Keratinocyte (primary cell): ENCODE measurements at regions not wholly inside any gene's neighbourhood (a gene's known extent, or its start where the extent isn't known, plus 50 kb on each side); places are given as distances from the start of the nearest gene placed in this dataset.

Experiments
- DNase-seq: peaks from one replicate; pipeline ENCODE4 v3.0.0-alpha.2; 2011; ENCODE audit warnings: low read depth, missing footprints, low spot score
- FAIRE-seq: peaks from 2 replicates; lab custom pipeline; 2011; peaks lifted over from hg19 to GRCh38; lab: Jason Lieb, UNC
- H2AFZ ChIP-seq: 2 replicates; pipeline ENCODE4 v1.6.0; 2012; ENCODE audit warnings: low read length, control low read depth, inconsistent platforms; ENCODE audit not compliant: control insufficient read depth
- H3K27ac ChIP-seq: 2 replicates; pipeline ENCODE4 v1.5.1; 2011; ENCODE audit warnings: low read length; ENCODE audit not compliant: control insufficient read depth, insufficient read depth
- H3K27me3 ChIP-seq: 3 replicates; pipeline ENCODE4 v1.6.0; 2011; ENCODE audit warnings: low read length; ENCODE audit not compliant: control insufficient read depth, insufficient read depth; ENCODE audit errors: extremely low read depth
- H3K36me3 ChIP-seq, 2 experiments: 2 replicates in 1 of 2; 3 replicates in 1 of 2; pipeline ENCODE4 v1.5.1; 2011; ENCODE audit warnings: low read length in 2 of 2, mild to moderate bottlenecking in 1 of 2; ENCODE audit not compliant: control insufficient read depth in 2 of 2, insufficient read depth in 2 of 2; ENCODE audit errors: extremely low read depth in 1 of 2
- H3K4me1 ChIP-seq: 3 replicates; pipeline ENCODE4 v1.5.1; 2011; ENCODE audit warnings: low read length; ENCODE audit not compliant: control insufficient read depth, insufficient read depth; ENCODE audit errors: extremely low read depth
- H3K4me2 ChIP-seq: 3 replicates; pipeline ENCODE4 v1.6.0; 2011; ENCODE audit warnings: low read depth, low read length; ENCODE audit not compliant: control insufficient read depth, insufficient read depth; ENCODE audit errors: extremely low read depth
- H3K4me3 ChIP-seq, 3 experiments: fragments of 200-600 bp in 1 of 3; sonication (generic) in 1 of 3; 2 replicates in 2 of 3; 3 replicates in 1 of 3; pipeline ENCODE4 v1.5.1; 2011 to 2016; ENCODE audit warnings: low read length in 3 of 3, mild to moderate bottlenecking in 3 of 3, control low read depth in 2 of 3, inconsistent platforms in 1 of 3, low read depth in 1 of 3, mixed read lengths in 1 of 3, mixed run types in 1 of 3, moderate library complexity in 1 of 3; ENCODE audit not compliant: control insufficient read depth in 2 of 3, insufficient read depth in 2 of 3; ENCODE audit errors: extremely low read depth in 1 of 3
- H3K79me2 ChIP-seq: 2 replicates; pipeline ENCODE4 v1.6.0; 2012; ENCODE audit warnings: low read length; ENCODE audit not compliant: control insufficient read depth, insufficient read depth
- H3K9ac ChIP-seq: 3 replicates; pipeline ENCODE4 v1.6.0; 2011; ENCODE audit warnings: low read length; ENCODE audit not compliant: control insufficient read depth, insufficient read depth; ENCODE audit errors: extremely low read depth
- H3K9me1 ChIP-seq: 3 replicates; pipeline ENCODE4 v1.6.0; 2011; ENCODE audit warnings: low read length; ENCODE audit not compliant: control insufficient read depth, insufficient read depth; ENCODE audit errors: extremely low read depth
- H3K9me3 ChIP-seq: 2 replicates; pipeline ENCODE4 v1.5.1; 2012; ENCODE audit warnings: low read depth, low read length; ENCODE audit not compliant: control insufficient read depth
- H4K20me1 ChIP-seq: 3 replicates; pipeline ENCODE4 v1.6.0; 2011; ENCODE audit warnings: low read length; ENCODE audit not compliant: control insufficient read depth, insufficient read depth; ENCODE audit errors: extremely low read depth
- EZH2 ChIP-seq: IDR thresholded peaks from one replicate; pipeline ENCODE4 v1.6.1; 2012; ENCODE audit warnings: inconsistent platforms, mild to moderate bottlenecking, low read length, moderate library complexity
- dilution Hi-C: fragments of 300-500 bp; cut with MboI; formaldehyde crosslinking; loops from one replicate; pipeline ENCODE4 v1.7.0; 2020; ENCODE audit warnings: low sequenced_read_pairs; ENCODE audit not compliant: extremely low pct_ligation_motif_present
- TF ChIP-seq, protein P1 (sequence below), 3 experiments: IDR thresholded peaks in 1 of 3; conservative IDR thresholded peaks in 1 of 3; optimal IDR thresholded peaks in 1 of 3; 2 replicates in 2 of 3; 3 replicates in 1 of 3; pipeline versions ENCODE3 to v1.5.1; 2011; ENCODE audit warnings: low read length in 3 of 3, mild to moderate bottlenecking in 3 of 3, moderate library complexity in 2 of 3, control low read depth in 1 of 3, inconsistent platforms in 1 of 3; ENCODE audit not compliant: insufficient read depth in 2 of 3; ENCODE audit errors: extremely low read depth in 1 of 3

DNA sequence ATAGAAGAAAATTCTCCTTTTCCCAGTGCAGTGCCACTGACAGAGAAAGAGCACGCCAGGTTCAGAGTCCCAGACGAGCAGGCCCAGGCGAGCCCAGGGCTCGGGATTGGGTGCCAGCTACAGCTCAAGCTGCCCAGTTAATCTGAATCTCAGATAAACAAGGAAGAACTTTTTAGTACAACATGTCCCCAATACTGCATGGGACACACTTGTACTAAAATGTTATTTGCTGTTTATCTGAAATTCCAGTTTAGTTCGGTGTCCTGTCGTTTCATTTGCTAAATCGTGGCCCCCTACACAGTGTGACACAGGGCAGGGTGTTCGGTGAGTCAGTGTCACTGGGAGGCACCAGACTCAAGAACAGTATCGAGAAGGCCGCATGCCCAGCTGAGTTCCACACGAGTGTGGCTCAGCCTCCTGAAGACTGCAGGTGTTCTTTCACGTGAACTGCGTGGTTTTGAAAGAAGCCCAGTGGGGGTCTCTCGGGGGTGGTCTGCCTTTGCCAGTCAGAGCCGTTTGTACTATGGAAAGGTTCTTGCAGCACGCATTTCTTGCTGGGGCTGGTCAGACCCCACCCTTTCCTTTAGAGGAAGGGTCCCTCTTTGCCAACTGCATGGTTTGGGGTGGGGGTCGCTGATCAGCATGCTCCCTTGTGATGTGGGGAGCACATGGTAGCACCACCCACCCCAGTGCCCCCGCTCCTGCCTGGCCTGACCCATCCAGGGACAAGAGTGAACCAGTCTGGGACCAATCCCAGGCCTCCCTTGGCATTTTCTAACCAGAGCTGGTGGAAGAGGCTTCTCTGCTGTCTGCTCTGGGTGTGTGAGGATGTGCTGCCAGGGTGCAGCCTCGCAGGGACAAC, 115.6 kb upstream of the B3GAT1 start:
- TF ChIP-seq, protein P1, sequence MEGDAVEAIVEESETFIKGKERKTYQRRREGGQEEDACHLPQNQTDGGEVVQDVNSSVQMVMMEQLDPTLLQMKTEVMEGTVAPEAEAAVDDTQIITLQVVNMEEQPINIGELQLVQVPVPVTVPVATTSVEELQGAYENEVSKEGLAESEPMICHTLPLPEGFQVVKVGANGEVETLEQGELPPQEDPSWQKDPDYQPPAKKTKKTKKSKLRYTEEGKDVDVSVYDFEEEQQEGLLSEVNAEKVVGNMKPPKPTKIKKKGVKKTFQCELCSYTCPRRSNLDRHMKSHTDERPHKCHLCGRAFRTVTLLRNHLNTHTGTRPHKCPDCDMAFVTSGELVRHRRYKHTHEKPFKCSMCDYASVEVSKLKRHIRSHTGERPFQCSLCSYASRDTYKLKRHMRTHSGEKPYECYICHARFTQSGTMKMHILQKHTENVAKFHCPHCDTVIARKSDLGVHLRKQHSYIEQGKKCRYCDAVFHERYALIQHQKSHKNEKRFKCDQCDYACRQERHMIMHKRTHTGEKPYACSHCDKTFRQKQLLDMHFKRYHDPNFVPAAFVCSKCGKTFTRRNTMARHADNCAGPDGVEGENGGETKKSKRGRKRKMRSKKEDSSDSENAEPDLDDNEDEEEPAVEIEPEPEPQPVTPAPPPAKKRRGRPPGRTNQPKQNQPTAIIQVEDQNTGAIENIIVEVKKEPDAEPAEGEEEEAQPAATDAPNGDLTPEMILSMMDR (optimal IDR thresholded peaks at IDR 0.05 in 1 of 3, IDR thresholded peaks at IDR 0.05 in 1 of 3, conservative IDR thresholded peaks at IDR 0.05 in 1 of 3; ENCODE audit: extremely low read depth in 1 of 3, insufficient read depth in 2 of 3, low read length in 3 of 3) = no peak
- no peak for TF ChIP-seq EZH2
- no peaks in the 10 kb centered on the region for H4K20me1 ChIP-seq
- H3K9me1 ChIP-seq = no peaks in the 10 kb centered on the region
- dilution Hi-C loops = no loop called here
- H3K79me2 ChIP-seq = no peaks in the 10 kb centered on the region
- H2AFZ ChIP-seq = no peak overlapping the region
- no peak overlapping the region for H3K27ac ChIP-seq
- no peak overlapping the region for H3K4me2 ChIP-seq
- no peak overlapping the region for H3K9ac ChIP-seq
- H3K9me3 ChIP-seq = no peaks in the 10 kb centered on the region
- no peaks in the 10 kb centered on the region for H3K27me3 ChIP-seq
- H3K4me3 ChIP-seq = no peak overlapping the region
- DNase-seq (no peak), FAIRE-seq (no peak)
- no peaks in the 10 kb centered on the region for H3K36me3 ChIP-seq
- H3K4me1 ChIP-seq = no peaks in the 10 kb centered on the region

DNA sequence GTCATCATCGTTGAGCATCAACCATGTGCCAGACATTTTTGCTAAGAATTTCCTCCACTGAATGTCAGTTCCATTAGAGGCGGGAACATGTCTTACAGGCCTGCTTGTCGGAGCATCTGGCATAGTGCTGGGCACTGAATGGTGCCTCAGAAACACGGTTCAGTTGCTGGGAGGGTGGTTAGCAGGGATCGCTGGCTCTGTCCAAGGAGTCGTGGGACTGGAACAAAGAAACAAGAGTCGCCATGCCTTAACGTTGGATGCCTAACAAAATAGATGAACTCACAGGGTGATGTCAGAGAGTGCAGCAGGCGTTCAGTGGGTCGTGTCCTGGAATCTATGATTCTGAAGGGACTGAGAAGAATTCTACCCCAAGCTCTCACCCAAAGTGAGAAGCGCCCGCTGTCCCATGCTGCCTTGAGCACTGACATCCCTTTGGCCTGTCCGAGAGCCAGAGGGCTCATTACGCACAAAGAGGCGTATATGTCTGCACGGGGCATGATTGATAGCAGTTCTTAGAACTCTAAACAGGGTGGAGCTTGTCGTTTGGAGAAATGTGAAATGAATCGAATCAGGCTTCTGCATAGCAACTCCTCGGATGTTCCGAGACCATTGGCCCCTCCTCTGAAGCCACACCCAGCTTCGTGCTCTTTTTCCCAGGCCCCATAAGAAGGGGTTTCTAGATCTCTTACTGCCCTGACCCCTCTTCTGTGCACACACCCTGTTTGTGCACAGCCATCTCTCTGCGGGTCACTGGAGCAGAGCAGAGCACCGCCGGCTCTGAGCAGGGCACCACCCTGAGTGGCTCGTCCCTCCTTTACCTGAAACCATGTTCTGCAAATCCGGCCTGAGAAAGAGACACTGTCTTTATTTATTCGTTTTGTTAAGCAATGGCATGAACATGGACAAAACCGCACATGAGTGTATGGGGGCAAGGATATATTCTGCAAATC, 113.1 kb upstream of the B3GAT1 start:
- no peak overlapping the region for H3K4me3 ChIP-seq
- H3K9me3 ChIP-seq = no peaks in the 10 kb centered on the region
- no peak overlapping the region for H2AFZ ChIP-seq
- H4K20me1 ChIP-seq = no peaks in the 10 kb centered on the region
- no peak overlapping the region for H3K27ac ChIP-seq
- no peaks in the 10 kb centered on the region for H3K79me2 ChIP-seq
- no peak for TF ChIP-seq EZH2
- TF ChIP-seq, protein P1 (optimal IDR thresholded peaks at IDR 0.05 in 1 of 3, IDR thresholded peaks at IDR 0.05 in 1 of 3, conservative IDR thresholded peaks at IDR 0.05 in 1 of 3; ENCODE audit: extremely low read depth in 1 of 3, insufficient read depth in 2 of 3, low read length in 3 of 3) = no peak
- dilution Hi-C loops = no loop called here
- H3K4me1 ChIP-seq = no peaks in the 10 kb centered on the region
- FAIRE-seq (no peak), DNase-seq (no peak)
- H3K9ac ChIP-seq = no peak overlapping the region
- H3K36me3 ChIP-seq = no peaks in the 10 kb centered on the region
- H3K9me1 ChIP-seq = no peaks in the 10 kb centered on the region
- H3K27me3 ChIP-seq = no peaks in the 10 kb centered on the region
- no peak overlapping the region for H3K4me2 ChIP-seq
